GM18873 (cell line): ENCODE measurements at regions not wholly inside any gene's neighbourhood (a gene's known extent, or its start where the extent isn't known, plus 50 kb on each side); places are given as distances from the start of the nearest gene placed in this dataset.
"Not testable (repeated sequence)": the region's sequence is repeated elsewhere in the genome, so short reads cannot be mapped to it uniquely, and the experiment has no call there.

Experiments
- ATAC-seq: cut with Tn5 transposase; IDR thresholded peaks from one replicate; pipeline ENCODE4 v1.9.1; 2021; ENCODE audit warnings: mild to moderate bottlenecking, moderate library complexity, moderate number of reproducible peaks; ENCODE audit not compliant: unreplicated experiment, low FRiP score

GRCh38 chr6:149231778-149232177 is 85.7 kb upstream of the TAB2 start:
- no peak for ATAC-seq

GRCh38 chr6:149233056-149233715 is 84.3 kb upstream of the TAB2 start:
- no peak for ATAC-seq

GRCh38 chr6:149234051-149234962 is 83.2 kb upstream of the TAB2 start:
- no peak for ATAC-seq

- ATAC-seq: peak; percentile 66
Measured at GRCh38 chr6:149235130-149235561, 82.4 kb upstream of the TAB2 start.

- no peak for ATAC-seq
Measured at GRCh38 chr6:149236589-149236988, 80.9 kb upstream of the TAB2 start.

- ATAC-seq: no peak
Measured at GRCh38 chr6:149237464-149237863, 80.0 kb upstream of the TAB2 start.

- no peak for ATAC-seq
Measured at GRCh38 chr6:149239573-149240209, 77.8 kb upstream of the TAB2 start.

GRCh38 chr6:149242883-149243282 is 74.6 kb upstream of the TAB2 start:
- no peak for ATAC-seq

- ATAC-seq: no peak
Measured at GRCh38 chr6:149244105-149244504, 73.4 kb upstream of the TAB2 start.

- no peak for ATAC-seq
Measured at GRCh38 chr6:149246691-149247384, 70.7 kb upstream of the TAB2 start.

- no peak for ATAC-seq
Measured at GRCh38 chr6:149247385-149247763, 70.1 kb upstream of the TAB2 start.

- ATAC-seq: not testable (repeated sequence)
Measured at GRCh38 chr6:149248263-149248662, 69.2 kb upstream of the TAB2 start.

GRCh38 chr6:149248693-149249369 is 68.7 kb upstream of the TAB2 start:
- no peak for ATAC-seq

- no peak for ATAC-seq
Measured at GRCh38 chr6:149249370-149250357, 67.8 kb upstream of the TAB2 start.

GRCh38 chr6:149250951-149251350 is 66.6 kb upstream of the TAB2 start:
- no peak for ATAC-seq

- no peak for ATAC-seq
Measured at GRCh38 chr6:149252622-149253021, 64.9 kb upstream of the TAB2 start.

- ATAC-seq: no peak
Measured at GRCh38 chr6:149254253-149254652, 63.3 kb upstream of the TAB2 start.

GRCh38 chr6:149259753-149260152 is 57.8 kb upstream of the TAB2 start:
- no peak for ATAC-seq
